ENCODE measurements at regions not wholly inside any gene's neighbourhood (a gene's known extent, or its start where the extent isn't known, plus 50 kb on each side); places are given as distances from the start of the nearest gene placed in this dataset.

DNA sequence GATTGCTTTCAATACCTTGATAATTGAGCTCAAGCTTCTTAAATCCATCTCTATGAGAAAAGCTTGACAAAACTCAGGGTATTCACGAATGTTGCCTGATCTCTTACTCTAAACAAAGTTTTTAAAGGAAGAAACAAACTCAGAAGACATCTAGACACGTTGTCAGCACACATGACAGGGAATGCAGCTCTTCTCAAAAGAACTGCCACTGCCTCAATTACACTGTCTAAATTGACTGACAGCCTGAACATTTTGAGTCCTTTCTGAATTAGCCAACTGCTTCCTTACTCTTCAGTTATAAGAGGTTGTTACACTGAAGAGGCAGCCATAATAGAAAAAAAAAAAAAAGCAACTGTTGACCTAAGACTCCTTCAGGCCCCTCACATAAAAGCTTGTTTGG is 1646.7 kb upstream of the B3GALT2 start:
- TF ChIP-seq, protein P1, sequence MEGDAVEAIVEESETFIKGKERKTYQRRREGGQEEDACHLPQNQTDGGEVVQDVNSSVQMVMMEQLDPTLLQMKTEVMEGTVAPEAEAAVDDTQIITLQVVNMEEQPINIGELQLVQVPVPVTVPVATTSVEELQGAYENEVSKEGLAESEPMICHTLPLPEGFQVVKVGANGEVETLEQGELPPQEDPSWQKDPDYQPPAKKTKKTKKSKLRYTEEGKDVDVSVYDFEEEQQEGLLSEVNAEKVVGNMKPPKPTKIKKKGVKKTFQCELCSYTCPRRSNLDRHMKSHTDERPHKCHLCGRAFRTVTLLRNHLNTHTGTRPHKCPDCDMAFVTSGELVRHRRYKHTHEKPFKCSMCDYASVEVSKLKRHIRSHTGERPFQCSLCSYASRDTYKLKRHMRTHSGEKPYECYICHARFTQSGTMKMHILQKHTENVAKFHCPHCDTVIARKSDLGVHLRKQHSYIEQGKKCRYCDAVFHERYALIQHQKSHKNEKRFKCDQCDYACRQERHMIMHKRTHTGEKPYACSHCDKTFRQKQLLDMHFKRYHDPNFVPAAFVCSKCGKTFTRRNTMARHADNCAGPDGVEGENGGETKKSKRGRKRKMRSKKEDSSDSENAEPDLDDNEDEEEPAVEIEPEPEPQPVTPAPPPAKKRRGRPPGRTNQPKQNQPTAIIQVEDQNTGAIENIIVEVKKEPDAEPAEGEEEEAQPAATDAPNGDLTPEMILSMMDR (conservative IDR thresholded peaks at IDR 0.05; ENCODE audit: low read length): no peak
- TF ChIP-seq EZH2phosphoT487 (IDR thresholded peaks at IDR 0.05; ENCODE audit: borderline replicate concordance, low read depth, low read length): no peak
